GM18868 (cell line): ENCODE measurements at regions not wholly inside any gene's neighbourhood (a gene's known extent, or its start where the extent isn't known, plus 50 kb on each side); places are given as distances from the start of the nearest gene placed in this dataset.

Experiments used
- ATAC-seq: cut with Tn5 transposase; IDR thresholded peaks from one replicate; pipeline ENCODE4 v1.9.1; 2021; ENCODE audit warnings: mild to moderate bottlenecking, moderate library complexity; ENCODE audit not compliant: unreplicated experiment

GRCh38 chr4:145299380-145300076, 119.1 kb upstream of the OTUD4 start:
- peak; percentile 93 for ATAC-seq

DNA sequence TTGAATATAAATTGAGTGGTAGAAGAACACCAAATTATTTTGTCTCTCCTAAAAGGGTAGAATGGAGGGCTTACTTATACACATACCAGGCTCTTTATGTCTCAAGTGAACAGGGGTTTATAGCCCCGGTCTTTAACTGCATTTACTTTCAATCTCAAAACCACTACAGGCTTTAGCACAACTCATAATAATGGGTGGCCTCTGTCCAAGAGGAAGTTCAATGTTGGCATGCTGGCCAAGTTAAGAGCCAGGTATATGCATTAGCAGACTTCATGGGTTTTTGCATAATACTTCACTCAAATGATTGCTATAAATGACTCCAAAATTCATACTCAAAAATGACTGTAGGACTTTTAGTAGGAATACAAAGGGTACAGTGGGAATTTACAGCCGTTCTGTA, 118.5 kb upstream of the OTUD4 start:
- ATAC-seq, result peak; percentile 25

DNA sequence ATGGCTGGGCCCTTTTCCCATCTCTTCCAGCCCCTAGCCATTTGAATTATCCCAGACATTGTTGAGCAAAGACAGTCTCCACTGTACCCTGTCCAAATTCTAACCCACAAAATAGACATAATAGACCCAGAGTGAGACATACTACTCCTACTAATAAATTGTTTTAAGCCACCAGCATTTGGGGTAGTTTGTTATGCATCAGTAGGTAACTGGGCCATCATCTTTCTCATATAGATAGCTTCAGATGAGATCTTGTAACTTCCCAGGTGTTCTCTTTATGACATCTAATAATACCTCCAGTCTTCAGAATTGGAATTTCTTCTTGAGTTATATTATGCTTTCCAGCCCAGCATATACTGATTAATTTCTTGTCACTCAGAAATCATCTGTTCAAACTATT, 117.2 kb upstream of the OTUD4 start:
- no peak for ATAC-seq

DNA sequence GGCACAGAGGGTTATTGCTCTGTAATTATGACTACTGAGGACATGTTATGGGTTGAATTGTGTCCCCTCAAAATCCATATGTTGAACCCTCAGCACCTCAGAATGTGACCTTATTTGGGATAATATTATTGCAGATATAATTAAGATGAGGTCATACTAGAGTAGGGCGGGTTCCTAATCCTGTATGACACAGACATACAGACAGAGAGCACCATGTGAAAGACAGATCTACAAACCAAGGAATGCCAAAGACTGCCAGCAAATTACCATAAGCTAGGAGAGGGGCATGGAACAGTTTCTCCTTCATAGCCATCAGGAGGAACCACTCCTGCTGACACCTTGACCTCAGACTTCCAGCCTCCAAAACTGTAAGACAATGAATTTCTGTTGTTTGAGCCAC, 115.2 kb upstream of the OTUD4 start:
- no peak for ATAC-seq

GRCh38 chr4:145295122-145295521, 114.7 kb upstream of the OTUD4 start:
- no peak for ATAC-seq

DNA sequence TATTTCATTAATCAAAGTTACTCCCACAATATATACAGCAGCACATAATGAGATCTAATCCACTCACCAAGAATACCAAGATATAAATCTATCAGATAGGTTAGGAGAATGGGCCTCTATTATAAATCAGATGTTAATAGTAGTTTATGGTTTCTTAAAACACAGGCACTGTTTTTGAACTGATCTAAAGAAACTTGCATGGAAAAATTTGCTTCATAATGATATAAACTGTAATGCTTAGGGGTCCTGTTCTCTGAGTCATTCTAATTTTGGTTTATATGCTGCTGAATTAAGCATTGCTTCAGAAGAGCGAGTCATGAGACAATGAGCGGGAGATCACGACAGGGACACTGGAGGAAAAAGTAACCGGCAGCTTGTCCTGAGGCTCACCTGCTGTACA, 113.3 kb upstream of the OTUD4 start:
- ATAC-seq, result no peak

- no peak for ATAC-seq
Measured at GRCh38 chr4:145290955-145291354, 110.6 kb upstream of the OTUD4 start.

GRCh38 chr4:145289403-145290076, 109.2 kb upstream of the OTUD4 start:
- no peak for ATAC-seq

GRCh38 chr4:145287351-145287750, 107.0 kb upstream of the OTUD4 start:
- ATAC-seq, result no peak

GRCh38 chr4:145285928-145286327, 105.5 kb upstream of the OTUD4 start:
- no peak for ATAC-seq

- no peak for ATAC-seq
Measured at GRCh38 chr4:145283909-145284308, 103.5 kb upstream of the OTUD4 start.

GRCh38 chr4:145281951-145282350, 101.6 kb upstream of the OTUD4 start:
- ATAC-seq, result no peak

GRCh38 chr4:145281224-145281623, 100.8 kb upstream of the OTUD4 start:
- no peak for ATAC-seq

GRCh38 chr4:145280541-145280940, 100.2 kb upstream of the OTUD4 start:
- no peak for ATAC-seq

- no peak for ATAC-seq
Measured at GRCh38 chr4:145279122-145279960, 99.0 kb upstream of the OTUD4 start.

DNA sequence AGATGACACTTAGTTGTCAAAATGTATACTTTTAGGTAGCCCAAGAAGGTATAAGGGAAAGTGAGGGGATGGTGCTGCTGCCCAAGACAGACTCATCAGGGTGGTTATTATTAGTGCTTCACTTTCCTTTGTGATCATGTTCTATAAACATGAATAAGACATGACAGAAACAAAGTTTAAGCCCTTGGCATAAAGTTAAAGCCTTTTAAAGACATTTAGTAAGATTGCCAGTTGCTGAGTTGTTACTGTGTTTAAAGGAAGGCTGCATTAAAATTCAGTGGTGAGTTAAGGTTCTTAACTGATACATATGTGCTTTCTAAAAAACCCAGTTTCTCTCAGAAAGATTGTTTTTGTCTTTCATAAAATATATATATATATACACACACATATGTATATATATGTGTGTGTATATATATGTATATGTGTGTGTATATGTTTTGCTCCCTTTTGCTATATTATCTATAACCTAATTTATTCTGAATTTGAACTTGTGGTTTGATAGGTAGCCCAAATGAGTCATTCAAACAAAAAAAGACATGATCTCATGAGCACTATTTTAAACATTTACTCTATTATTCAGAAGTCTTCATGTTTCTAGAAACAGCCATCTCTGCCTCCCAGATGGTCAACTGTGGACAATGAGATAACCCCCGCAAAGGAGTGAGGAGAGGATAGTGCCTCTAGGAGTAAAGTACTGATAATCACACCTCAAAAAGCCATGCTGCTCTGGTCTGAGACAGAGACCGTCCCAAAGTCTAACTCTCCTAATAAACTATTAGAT, 98.1 kb upstream of the OTUD4 start:
- peak; percentile 37 for ATAC-seq

GRCh38 chr4:145277011-145277410, 96.6 kb upstream of the OTUD4 start:
- no peak for ATAC-seq

DNA sequence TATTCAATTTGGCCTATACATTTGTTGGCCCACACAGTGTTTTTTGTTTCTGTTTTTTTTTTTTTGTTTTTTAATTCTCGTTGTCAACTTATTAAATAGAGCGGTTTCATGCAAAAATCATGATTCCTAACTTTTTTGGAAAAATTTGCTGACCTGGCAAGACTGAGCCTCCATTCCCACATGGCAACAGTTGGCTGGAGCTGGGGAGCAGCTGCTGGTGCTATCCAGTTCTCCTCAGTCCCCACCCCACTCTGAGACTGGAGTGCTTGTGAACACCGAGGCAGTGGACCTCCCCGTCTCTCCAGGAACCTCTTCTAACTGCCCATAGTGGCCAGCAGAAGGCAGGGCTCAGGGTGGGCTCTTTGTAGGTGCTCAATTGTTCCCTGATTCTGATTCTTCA, 95.7 kb upstream of the OTUD4 start:
- ATAC-seq, result no peak

DNA sequence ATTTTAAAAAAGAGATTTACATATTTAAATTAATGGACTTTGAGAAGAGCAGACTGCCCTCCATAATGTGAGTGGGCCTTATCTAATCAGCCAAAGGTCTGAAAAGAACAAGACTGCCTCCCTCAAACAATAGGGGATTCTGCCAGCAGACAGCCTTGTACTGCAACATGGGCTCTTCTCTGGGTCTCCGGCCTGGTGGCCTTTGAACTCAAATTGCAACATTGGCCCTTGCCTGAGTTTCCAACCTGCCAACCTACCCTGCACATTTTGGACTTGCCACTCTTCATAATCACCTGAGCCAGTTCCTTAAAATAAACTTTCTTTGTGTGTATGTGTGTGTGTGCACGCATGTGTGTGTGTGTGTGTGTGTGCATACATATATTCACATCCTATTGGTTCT, 90.8 kb upstream of the OTUD4 start:
- ATAC-seq, result no peak

- no peak for ATAC-seq
Measured at GRCh38 chr4:145266881-145267280, 86.5 kb upstream of the OTUD4 start.

- no peak for ATAC-seq
Measured at GRCh38 chr4:145260091-145260490, 79.7 kb upstream of the OTUD4 start.
